Ascending aorta (tissue), 2 donors: ENCODE measurements at regions not wholly inside any gene's neighbourhood (a gene's known extent, or its start where the extent isn't known, plus 50 kb on each side); places are given as distances from the start of the nearest gene placed in this dataset.

Source experiments
- DNase-seq, 2 donors: peaks; one replicate each; pipeline ENCODE4 v3.0.0-alpha.2; 2019; ENCODE audit warnings: low spot score in 2 of 2
- H3K27ac ChIP-seq, 2 donors: fragments of 200-600 bp; sonication (generic); one replicate each; pipeline ENCODE4 v1.5.1; 2016 to 2017; ENCODE audit warnings: mild to moderate bottlenecking in 1 of 2
- H3K27me3 ChIP-seq: fragments of 200-600 bp; sonication (generic); one replicate; pipeline ENCODE4 v1.5.1; 2017
- H3K36me3 ChIP-seq, 2 donors: fragments of 200-600 bp; sonication (generic); one replicate each; pipeline ENCODE4 v1.5.1; 2016
- H3K4me1 ChIP-seq, 2 donors: fragments of 200-600 bp; sonication (generic); one replicate each; pipeline ENCODE4 v1.5.1; 2016 to 2017; ENCODE audit warnings: mild to moderate bottlenecking in 1 of 2
- H3K4me3 ChIP-seq, 2 donors: fragments of 200-600 bp; sonication (generic); one replicate each; pipeline ENCODE4 v1.5.1; 2016 to 2017; ENCODE audit warnings: mild to moderate bottlenecking in 1 of 2
- H3K9me3 ChIP-seq, 2 donors: fragments of 200-600 bp; sonication (generic); one replicate each; pipeline ENCODE4 v1.5.1; 2016
- intact Hi-C: fragments of 100-400 bp; cut with DNase I; formaldehyde crosslinking; loops from one replicate; pipeline ENCODE4 v1.15.1; 2023
- TF ChIP-seq, protein P1 (sequence below), 3 experiments: fragments of 200-600 bp in 2 of 3; fragments of 450-650 bp in 1 of 3; sonication (generic) in 2 of 3; IDR thresholded peaks; one replicate each; pipeline ENCODE4 v1.5.1; 2016 to 2019; ENCODE audit warnings: antibody characterized with exemption in 3 of 3, mild to moderate bottlenecking in 1 of 3, moderate library complexity in 1 of 3

- Histone ChIP-seq H3K4me1 (no peaks in the 10 kb centered on the region), H3K27ac (no peak overlapping the region), H3K36me3 (no peaks in the 10 kb centered on the region), H3K27me3 (no peaks in the 10 kb centered on the region), H3K4me3 (no peak overlapping the region), H3K9me3 (no peaks in the 10 kb centered on the region)
- TF ChIP-seq, protein P1, sequence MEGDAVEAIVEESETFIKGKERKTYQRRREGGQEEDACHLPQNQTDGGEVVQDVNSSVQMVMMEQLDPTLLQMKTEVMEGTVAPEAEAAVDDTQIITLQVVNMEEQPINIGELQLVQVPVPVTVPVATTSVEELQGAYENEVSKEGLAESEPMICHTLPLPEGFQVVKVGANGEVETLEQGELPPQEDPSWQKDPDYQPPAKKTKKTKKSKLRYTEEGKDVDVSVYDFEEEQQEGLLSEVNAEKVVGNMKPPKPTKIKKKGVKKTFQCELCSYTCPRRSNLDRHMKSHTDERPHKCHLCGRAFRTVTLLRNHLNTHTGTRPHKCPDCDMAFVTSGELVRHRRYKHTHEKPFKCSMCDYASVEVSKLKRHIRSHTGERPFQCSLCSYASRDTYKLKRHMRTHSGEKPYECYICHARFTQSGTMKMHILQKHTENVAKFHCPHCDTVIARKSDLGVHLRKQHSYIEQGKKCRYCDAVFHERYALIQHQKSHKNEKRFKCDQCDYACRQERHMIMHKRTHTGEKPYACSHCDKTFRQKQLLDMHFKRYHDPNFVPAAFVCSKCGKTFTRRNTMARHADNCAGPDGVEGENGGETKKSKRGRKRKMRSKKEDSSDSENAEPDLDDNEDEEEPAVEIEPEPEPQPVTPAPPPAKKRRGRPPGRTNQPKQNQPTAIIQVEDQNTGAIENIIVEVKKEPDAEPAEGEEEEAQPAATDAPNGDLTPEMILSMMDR (IDR thresholded peaks at IDR 0.05) = no peak
- intact Hi-C loops = no loop called here
- no peak for DNase-seq
Observed at GRCh38 chr6:165220045-165220444, 89.4 kb downstream of the C6orf118 start.

GRCh38 chr6:165219629-165220028 is 89.8 kb downstream of the C6orf118 start:
- DNase-seq = no peak
- TF ChIP-seq, protein P1 (IDR thresholded peaks at IDR 0.05) = no peak
- no peaks in the 10 kb centered on the region for H3K9me3 ChIP-seq
- intact Hi-C loops = no loop called here
- no peak overlapping the region for H3K4me3 ChIP-seq
- no peaks in the 10 kb centered on the region for H3K27me3 ChIP-seq
- no peaks in the 10 kb centered on the region for H3K4me1 ChIP-seq
- H3K27ac ChIP-seq = no peak overlapping the region
- no peaks in the 10 kb centered on the region for H3K36me3 ChIP-seq

DNA sequence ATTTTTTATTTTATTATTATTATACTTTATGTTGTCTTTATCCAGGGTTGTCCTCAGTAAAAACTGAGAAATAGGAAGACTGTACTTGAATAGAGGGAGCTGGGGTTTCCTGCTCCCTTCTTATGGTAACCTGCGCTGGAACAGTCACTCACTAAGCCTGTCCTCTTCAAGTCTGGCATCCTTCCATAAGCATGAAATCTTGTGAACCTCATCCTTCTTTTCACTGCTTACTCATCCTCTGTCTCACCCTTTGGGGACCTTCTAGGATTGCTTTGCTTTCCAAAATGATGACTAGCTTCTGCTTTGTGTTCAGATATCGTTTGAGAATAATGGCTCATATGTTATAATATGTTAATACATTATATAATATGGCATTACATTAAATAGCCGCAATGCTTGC is 90.6 kb downstream of the C6orf118 start:
- Histone ChIP-seq H3K27ac (no peak overlapping the region), H3K36me3 (no peaks in the 10 kb centered on the region), H3K9me3 (no peaks in the 10 kb centered on the region), H3K4me1 (no peaks in the 10 kb centered on the region), H3K4me3 (no peak overlapping the region), H3K27me3 (no peaks in the 10 kb centered on the region)
- DNase-seq = no peak
- intact Hi-C loops = no loop called here
- TF ChIP-seq, protein P1 (IDR thresholded peaks at IDR 0.05) = no peak

DNA sequence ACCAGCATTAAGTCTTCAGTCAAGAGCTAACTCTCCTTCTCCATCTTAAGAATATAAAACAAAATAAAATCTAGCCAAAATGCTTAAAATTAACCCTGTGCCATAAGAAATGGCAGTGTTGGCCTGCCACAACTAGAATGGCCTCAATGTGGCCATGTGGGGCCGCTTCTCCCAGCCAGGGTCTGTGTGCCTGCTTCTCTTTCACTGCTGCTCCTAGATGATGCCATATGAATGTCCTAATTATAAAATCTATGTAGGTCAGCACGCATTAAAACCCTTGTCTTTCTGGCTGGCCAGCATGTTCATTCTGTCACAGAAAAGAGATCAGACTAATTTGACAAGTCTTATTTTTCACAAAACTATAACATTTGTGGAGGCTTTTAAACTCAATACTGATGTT is 102.6 kb downstream of the C6orf118 start:
- no peaks in the 10 kb centered on the region for H3K36me3 ChIP-seq
- H3K9me3 ChIP-seq = no peaks in the 10 kb centered on the region
- intact Hi-C loops = no loop called here
- H3K27ac ChIP-seq = no peak overlapping the region
- no peaks in the 10 kb centered on the region for H3K27me3 ChIP-seq
- DNase-seq = no peak
- TF ChIP-seq, protein P1 (IDR thresholded peaks at IDR 0.05) = no peak
- no peaks in the 10 kb centered on the region for H3K4me1 ChIP-seq
- H3K4me3 ChIP-seq = no peak overlapping the region

DNA sequence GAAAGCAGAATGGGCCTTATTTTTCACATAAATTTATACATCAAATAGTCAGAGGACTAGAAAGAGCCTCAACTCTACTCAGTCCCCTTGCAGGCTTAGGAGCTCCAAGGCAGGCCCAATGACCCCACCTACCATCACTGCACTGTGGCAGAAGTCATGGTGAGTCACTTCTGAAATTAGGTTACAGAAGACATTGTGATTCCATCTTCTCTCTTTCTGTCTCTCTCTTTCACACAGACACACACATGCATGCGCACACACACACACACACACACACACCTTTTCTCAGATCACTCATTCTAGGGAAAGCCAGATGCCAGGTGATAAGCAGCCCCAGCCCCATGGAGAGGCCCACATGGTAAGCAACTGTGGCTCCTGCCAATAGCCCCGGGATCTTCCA is 103.8 kb downstream of the C6orf118 start:
- Histone ChIP-seq H3K27me3 (no peaks in the 10 kb centered on the region), H3K4me3 (no peak overlapping the region), H3K27ac (no peak overlapping the region), H3K4me1 (no peaks in the 10 kb centered on the region), H3K36me3 (no peaks in the 10 kb centered on the region), H3K9me3 (no peaks in the 10 kb centered on the region)
- TF ChIP-seq, protein P1 (IDR thresholded peaks at IDR 0.05) = no peak
- intact Hi-C loops = no loop called here
- DNase-seq = no peak

DNA sequence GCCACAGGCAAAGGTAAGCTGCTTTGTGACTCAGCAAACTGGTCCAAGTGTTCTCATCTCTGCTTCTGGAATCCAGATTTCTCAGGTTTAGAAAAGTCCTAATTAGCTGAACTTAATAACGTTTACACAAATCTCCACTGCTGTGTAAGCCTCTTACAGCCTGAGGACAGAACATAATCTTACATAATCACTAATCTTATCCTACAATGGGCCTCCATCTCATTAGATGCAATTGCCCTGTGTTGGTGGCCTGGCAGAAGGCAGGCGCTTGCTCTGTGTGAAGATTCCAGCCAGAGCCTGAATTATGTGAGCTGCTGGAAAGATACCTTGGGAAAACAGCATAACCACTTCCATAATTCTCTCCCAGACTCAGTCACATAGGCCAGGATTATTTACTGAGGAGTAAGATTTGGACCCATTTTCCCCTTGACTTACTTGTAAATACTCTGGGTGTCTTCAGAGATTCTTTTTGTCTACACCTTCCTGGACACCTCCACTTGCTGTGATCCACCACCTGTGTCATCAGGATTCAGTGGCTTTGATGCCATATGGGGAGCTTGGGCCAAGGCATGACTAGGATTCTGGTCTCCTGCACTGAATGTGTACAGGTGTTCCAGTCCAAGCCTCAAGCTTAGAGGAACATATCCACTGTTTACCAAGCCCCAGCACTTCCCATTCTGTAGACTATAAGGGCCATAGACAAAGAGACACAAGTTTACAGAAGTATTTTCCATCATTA is 104.4 kb downstream of the C6orf118 start:
- Histone ChIP-seq H3K27me3 (no peaks in the 10 kb centered on the region), H3K27ac (no peak overlapping the region), H3K4me1 (no peaks in the 10 kb centered on the region), H3K4me3 (no peak overlapping the region), H3K9me3 (no peaks in the 10 kb centered on the region), H3K36me3 (no peaks in the 10 kb centered on the region)
- intact Hi-C loops = no loop called here
- no peak for DNase-seq
- TF ChIP-seq, protein P1 (IDR thresholded peaks at IDR 0.05) = no peak
